ENCODE measurements at regions not wholly inside any gene's neighbourhood (a gene's known extent, or its start where the extent isn't known, plus 50 kb on each side); places are given as distances from the start of the nearest gene placed in this dataset.

- Histone ChIP-seq H3K27me3 (ENCODE audit: insufficient read depth, low read depth, severe bottlenecking) (peaks cover 35% of the 10 kb centered on the region), H3K36me3 (no peaks in the 10 kb centered on the region), H3K27ac (no peak overlapping the region), H3K9me3 (ENCODE audit: severe bottlenecking) (no peaks in the 10 kb centered on the region), H3K4me3 (ENCODE audit: low read depth, low read length) (no peak overlapping the region)
- no peak for TF ChIP-seq CTCF (IDR thresholded peaks at IDR 0.05; ENCODE audit: low read depth, low read length)
- no peak for DNase-seq
Measured at GRCh38 chrX:117641913-117642656, 474.5 kb downstream of the KLHL13 start.

GRCh38 chrX:117636826-117637225, 479.8 kb downstream of the KLHL13 start:
- no peak for DNase-seq
- Histone ChIP-seq H3K4me3 (ENCODE audit: low read depth, low read length) (no peak overlapping the region), H3K27me3 (ENCODE audit: insufficient read depth, low read depth, severe bottlenecking) (peaks cover 13% of the 10 kb centered on the region), H3K9me3 (ENCODE audit: severe bottlenecking) (no peaks in the 10 kb centered on the region), H3K36me3 (no peaks in the 10 kb centered on the region), H3K27ac (no peak overlapping the region)
- no peak for TF ChIP-seq CTCF (IDR thresholded peaks at IDR 0.05; ENCODE audit: low read depth, low read length)

- DNase-seq: no peak
- no peaks in the 10 kb centered on the region for H3K9me3 ChIP-seq (ENCODE audit: severe bottlenecking)
- TF ChIP-seq CTCF (IDR thresholded peaks at IDR 0.05; ENCODE audit: low read depth, low read length): no peak
- no peaks in the 10 kb centered on the region for H3K36me3 ChIP-seq
- H3K27me3 ChIP-seq (ENCODE audit: insufficient read depth, low read depth, severe bottlenecking): peaks cover 9% of the 10 kb centered on the region
- no peak overlapping the region for H3K27ac ChIP-seq
- no peak overlapping the region for H3K4me3 ChIP-seq (ENCODE audit: low read depth, low read length)
Measured at GRCh38 chrX:117633277-117633676, 483.3 kb downstream of the KLHL13 start.

GRCh38 chrX:117628381-117628780, 488.2 kb downstream of the KLHL13 start:
- TF ChIP-seq CTCF (IDR thresholded peaks at IDR 0.05; ENCODE audit: low read depth, low read length): no peak

GRCh38 chrX:117610806-117611205, 505.8 kb downstream of the KLHL13 start:
- no peak overlapping the region for H3K27ac ChIP-seq
- H3K4me3 ChIP-seq (ENCODE audit: low read depth, low read length): no peak overlapping the region
- H3K36me3 ChIP-seq: no peaks in the 10 kb centered on the region
- DNase-seq: no peak
- H3K9me3 ChIP-seq (ENCODE audit: severe bottlenecking): no peaks in the 10 kb centered on the region
- H3K27me3 ChIP-seq (ENCODE audit: insufficient read depth, low read depth, severe bottlenecking): peaks cover 8% of the 10 kb centered on the region
- no peak for TF ChIP-seq CTCF (IDR thresholded peaks at IDR 0.05; ENCODE audit: low read depth, low read length)

More at GRCh38 chrX:117628381-117628780, 488.2 kb downstream of the KLHL13 start:
- DNase-seq: no peak
- Histone ChIP-seq H3K27me3 (ENCODE audit: insufficient read depth, low read depth, severe bottlenecking) (peaks cover 18% of the 10 kb centered on the region), H3K36me3 (no peaks in the 10 kb centered on the region), H3K27ac (no peak overlapping the region), H3K4me3 (ENCODE audit: low read depth, low read length) (no peak overlapping the region), H3K9me3 (ENCODE audit: severe bottlenecking) (no peaks in the 10 kb centered on the region)

GRCh38 chrX:117610049-117610448, 506.6 kb downstream of the KLHL13 start:
- no peaks in the 10 kb centered on the region for H3K36me3 ChIP-seq
- no peak for DNase-seq
- H3K27me3 ChIP-seq (ENCODE audit: insufficient read depth, low read depth, severe bottlenecking): peaks cover 8% of the 10 kb centered on the region
- no peaks in the 10 kb centered on the region for H3K9me3 ChIP-seq (ENCODE audit: severe bottlenecking)
- H3K4me3 ChIP-seq (ENCODE audit: low read depth, low read length): no peak overlapping the region
- H3K27ac ChIP-seq: no peak overlapping the region
- no peak for TF ChIP-seq CTCF (IDR thresholded peaks at IDR 0.05; ENCODE audit: low read depth, low read length)

Data from WERI-Rb-1 (cell line).